Stimulated activated CD8-positive, alpha-beta memory T cell treated with anti-CD3 and anti-CD28 coated beads, Interleukin-7, amount 100 ng/mL, for 1 hour (primary cell): ENCODE measurements at regions not wholly inside any gene's neighbourhood (a gene's known extent, or its start where the extent isn't known, plus 50 kb on each side); places are given as distances from the start of the nearest gene placed in this dataset.

ENCODE experiments used
- DNase-seq, 2 donors: peaks; one replicate each; pipeline ENCODE4 v3.0.0-alpha.2; 2020; ENCODE audit warnings: low read depth in 2 of 2

GRCh38 chr2:221323513-221323912 is 248.6 kb downstream of the EPHA4 start:
- DNase-seq: no peak

GRCh38 chr2:221330436-221330835 is 241.7 kb downstream of the EPHA4 start:
- no peak for DNase-seq

GRCh38 chr2:221334481-221335218 is 237.5 kb downstream of the EPHA4 start:
- no peak for DNase-seq

GRCh38 chr2:221335219-221335752 is 236.8 kb downstream of the EPHA4 start:
- no peak for DNase-seq

- no peak for DNase-seq
Measured at GRCh38 chr2:221336967-221337366, 235.1 kb downstream of the EPHA4 start.

GRCh38 chr2:221337957-221338685 is 234.0 kb downstream of the EPHA4 start:
- no peak for DNase-seq

- no peak for DNase-seq
Measured at GRCh38 chr2:221342388-221342787, 229.7 kb downstream of the EPHA4 start.

- no peak for DNase-seq
Measured at GRCh38 chr2:221343524-221343923, 228.6 kb downstream of the EPHA4 start.

GRCh38 chr2:221345516-221345915 is 226.6 kb downstream of the EPHA4 start:
- no peak for DNase-seq

GRCh38 chr2:221346411-221346810 is 225.7 kb downstream of the EPHA4 start:
- no peak for DNase-seq

GRCh38 chr2:221347471-221347870 is 224.6 kb downstream of the EPHA4 start:
- DNase-seq: no peak

- DNase-seq: no peak
Measured at GRCh38 chr2:221350616-221351015, 221.5 kb downstream of the EPHA4 start.

- DNase-seq: no peak
Measured at GRCh38 chr2:221353201-221353600, 218.9 kb downstream of the EPHA4 start.

- DNase-seq: no peak
Measured at GRCh38 chr2:221360312-221360711, 211.8 kb downstream of the EPHA4 start.

GRCh38 chr2:221360742-221361141 is 211.4 kb downstream of the EPHA4 start:
- no peak for DNase-seq

GRCh38 chr2:221361633-221362032 is 210.5 kb downstream of the EPHA4 start:
- DNase-seq: no peak

GRCh38 chr2:221364672-221365071 is 207.4 kb downstream of the EPHA4 start:
- DNase-seq: no peak
